ENCODE measurements at regions not wholly inside any gene's neighbourhood (a gene's known extent, or its start where the extent isn't known, plus 50 kb on each side); places are given as distances from the start of the nearest gene placed in this dataset.

GRCh38 chr5:5800801-5801761 is 378.6 kb downstream of the ICE1 start:
- ChIA-PET CTCF (no interaction called here), POLR2A (no interaction called here)
- DNase-seq (ENCODE audit: low spot score) (no peak), ATAC-seq (no peak)
- no peak overlapping the region for H3K27ac Mint-ChIP-seq
- H3K4me3 Mint-ChIP-seq = no peak overlapping the region
- no peaks in the 10 kb centered on the region for H3K27me3 Mint-ChIP-seq (ENCODE audit: low read depth)
- H3K36me3 Mint-ChIP-seq = no peaks in the 10 kb centered on the region
- TF ChIP-seq TEAD4 (CRISPR knock-in tag; IDR thresholded peaks at IDR 0.05) (no peak), GRHL2 (CRISPR knock-in tag; IDR thresholded peaks at IDR 0.05; ENCODE audit: insufficient replicate concordance, severe bottlenecking) (no peak), ZNF423 (CRISPR knock-in tag; IDR thresholded peaks at IDR 0.05) (no peak), IRF2 (CRISPR knock-in tag; IDR thresholded peaks at IDR 0.05; ENCODE audit: borderline replicate concordance, low read depth) (no peak), TP53 (CRISPR knock-in tag; IDR thresholded peaks at IDR 0.05) (no peak), OVOL2 (CRISPR knock-in tag; IDR thresholded peaks at IDR 0.05; ENCODE audit: borderline replicate concordance) (no peak), GTF2I (CRISPR knock-in tag; conservative IDR thresholded peaks at IDR 0.05) (no peak), EMX1 (CRISPR knock-in tag; IDR thresholded peaks at IDR 0.05) (no peak), ZNF138 (CRISPR knock-in tag; conservative IDR thresholded peaks at IDR 0.05) (no peak), FOXJ3 (CRISPR knock-in tag; IDR thresholded peaks at IDR 0.05; ENCODE audit: borderline replicate concordance) (no peak), ZNF232 (CRISPR knock-in tag; IDR thresholded peaks at IDR 0.05) (no peak), SOX15 (CRISPR knock-in tag; IDR thresholded peaks at IDR 0.05) (no peak), SMAD3 (CRISPR knock-in tag; IDR thresholded peaks at IDR 0.05; ENCODE audit: borderline replicate concordance) (no peak)
- TF ChIP-seq, protein P1, sequence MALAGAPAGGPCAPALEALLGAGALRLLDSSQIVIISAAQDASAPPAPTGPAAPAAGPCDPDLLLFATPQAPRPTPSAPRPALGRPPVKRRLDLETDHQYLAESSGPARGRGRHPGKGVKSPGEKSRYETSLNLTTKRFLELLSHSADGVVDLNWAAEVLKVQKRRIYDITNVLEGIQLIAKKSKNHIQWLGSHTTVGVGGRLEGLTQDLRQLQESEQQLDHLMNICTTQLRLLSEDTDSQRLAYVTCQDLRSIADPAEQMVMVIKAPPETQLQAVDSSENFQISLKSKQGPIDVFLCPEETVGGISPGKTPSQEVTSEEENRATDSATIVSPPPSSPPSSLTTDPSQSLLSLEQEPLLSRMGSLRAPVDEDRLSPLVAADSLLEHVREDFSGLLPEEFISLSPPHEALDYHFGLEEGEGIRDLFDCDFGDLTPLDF (CRISPR knock-in tag; IDR thresholded peaks at IDR 0.05) = no peak
- H3K9me3 Mint-ChIP-seq = no peaks in the 10 kb centered on the region
- H3K4me1 Mint-ChIP-seq = peaks cover 5% of the 10 kb centered on the region

GRCh38 chr5:5799826-5800225 is 377.3 kb downstream of the ICE1 start:
- Mint-ChIP-seq H3K4me1 (peaks cover 5% of the 10 kb centered on the region), H3K27ac (no peak overlapping the region), H3K36me3 (no peaks in the 10 kb centered on the region), H3K4me3 (no peak overlapping the region), H3K27me3 (ENCODE audit: low read depth) (no peaks in the 10 kb centered on the region), H3K9me3 (no peaks in the 10 kb centered on the region)
- no peak for TF ChIP-seq NFE2L1 (CRISPR knock-in tag; IDR thresholded peaks at IDR 0.05)
- TF ChIP-seq ZNF121 (CRISPR knock-in tag; IDR thresholded peaks at IDR 0.05) = no peak
- TF ChIP-seq NR1H2 (CRISPR knock-in tag; IDR thresholded peaks at IDR 0.05) = no peak
- TF ChIP-seq NFATC4 (CRISPR knock-in tag; IDR thresholded peaks at IDR 0.05) = no peak
- DNase-seq (ENCODE audit: low spot score) = no peak
- POLR2A ChIA-PET = no interaction called here
- CTCF ChIA-PET = no interaction called here
- no peak for ATAC-seq

- CTCF ChIA-PET = no interaction called here
- Mint-ChIP-seq H3K9me3 (no peaks in the 10 kb centered on the region), H3K27ac (no peak overlapping the region), H3K27me3 (ENCODE audit: low read depth) (no peaks in the 10 kb centered on the region), H3K36me3 (no peaks in the 10 kb centered on the region), H3K4me3 (no peak overlapping the region), H3K4me1 (peaks cover 5% of the 10 kb centered on the region)
- POLR2A ChIA-PET = no interaction called here
- no peak for ATAC-seq
- no peak for DNase-seq (ENCODE audit: low spot score)
- TF ChIP-seq FOXP4 (CRISPR knock-in tag; IDR thresholded peaks at IDR 0.05) = no peak
- TF ChIP-seq, protein P2, sequence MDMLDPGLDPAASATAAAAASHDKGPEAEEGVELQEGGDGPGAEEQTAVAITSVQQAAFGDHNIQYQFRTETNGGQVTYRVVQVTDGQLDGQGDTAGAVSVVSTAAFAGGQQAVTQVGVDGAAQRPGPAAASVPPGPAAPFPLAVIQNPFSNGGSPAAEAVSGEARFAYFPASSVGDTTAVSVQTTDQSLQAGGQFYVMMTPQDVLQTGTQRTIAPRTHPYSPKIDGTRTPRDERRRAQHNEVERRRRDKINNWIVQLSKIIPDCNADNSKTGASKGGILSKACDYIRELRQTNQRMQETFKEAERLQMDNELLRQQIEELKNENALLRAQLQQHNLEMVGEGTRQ (CRISPR knock-in tag; IDR thresholded peaks at IDR 0.05) = no peak
- TF ChIP-seq ZNF671 (CRISPR knock-in tag; IDR thresholded peaks at IDR 0.05) = no peak
- TF ChIP-seq NR2C2 (CRISPR knock-in tag; IDR thresholded peaks at IDR 0.05) = no peak
- no peak for TF ChIP-seq FOXJ3 (CRISPR knock-in tag; IDR thresholded peaks at IDR 0.05; ENCODE audit: borderline replicate concordance)
- no peak for TF ChIP-seq NFATC4 (CRISPR knock-in tag; IDR thresholded peaks at IDR 0.05)
- no peak for TF ChIP-seq HMGA2 (CRISPR knock-in tag; IDR thresholded peaks at IDR 0.05)
- no peak for TF ChIP-seq PRRX2 (CRISPR knock-in tag; IDR thresholded peaks at IDR 0.05)
- TF ChIP-seq, protein P3, sequence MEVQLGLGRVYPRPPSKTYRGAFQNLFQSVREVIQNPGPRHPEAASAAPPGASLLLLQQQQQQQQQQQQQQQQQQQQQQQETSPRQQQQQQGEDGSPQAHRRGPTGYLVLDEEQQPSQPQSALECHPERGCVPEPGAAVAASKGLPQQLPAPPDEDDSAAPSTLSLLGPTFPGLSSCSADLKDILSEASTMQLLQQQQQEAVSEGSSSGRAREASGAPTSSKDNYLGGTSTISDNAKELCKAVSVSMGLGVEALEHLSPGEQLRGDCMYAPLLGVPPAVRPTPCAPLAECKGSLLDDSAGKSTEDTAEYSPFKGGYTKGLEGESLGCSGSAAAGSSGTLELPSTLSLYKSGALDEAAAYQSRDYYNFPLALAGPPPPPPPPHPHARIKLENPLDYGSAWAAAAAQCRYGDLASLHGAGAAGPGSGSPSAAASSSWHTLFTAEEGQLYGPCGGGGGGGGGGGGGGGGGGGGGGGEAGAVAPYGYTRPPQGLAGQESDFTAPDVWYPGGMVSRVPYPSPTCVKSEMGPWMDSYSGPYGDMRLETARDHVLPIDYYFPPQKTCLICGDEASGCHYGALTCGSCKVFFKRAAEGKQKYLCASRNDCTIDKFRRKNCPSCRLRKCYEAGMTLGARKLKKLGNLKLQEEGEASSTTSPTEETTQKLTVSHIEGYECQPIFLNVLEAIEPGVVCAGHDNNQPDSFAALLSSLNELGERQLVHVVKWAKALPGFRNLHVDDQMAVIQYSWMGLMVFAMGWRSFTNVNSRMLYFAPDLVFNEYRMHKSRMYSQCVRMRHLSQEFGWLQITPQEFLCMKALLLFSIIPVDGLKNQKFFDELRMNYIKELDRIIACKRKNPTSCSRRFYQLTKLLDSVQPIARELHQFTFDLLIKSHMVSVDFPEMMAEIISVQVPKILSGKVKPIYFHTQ (CRISPR knock-in tag; IDR thresholded peaks at IDR 0.05) = no peak
Measured at GRCh38 chr5:5799229-5799628, 376.8 kb downstream of the ICE1 start.
